ENCODE measurements at regions not wholly inside any gene's neighbourhood (a gene's known extent, or its start where the extent isn't known, plus 50 kb on each side); places are given as distances from the start of the nearest gene placed in this dataset.

DNA sequence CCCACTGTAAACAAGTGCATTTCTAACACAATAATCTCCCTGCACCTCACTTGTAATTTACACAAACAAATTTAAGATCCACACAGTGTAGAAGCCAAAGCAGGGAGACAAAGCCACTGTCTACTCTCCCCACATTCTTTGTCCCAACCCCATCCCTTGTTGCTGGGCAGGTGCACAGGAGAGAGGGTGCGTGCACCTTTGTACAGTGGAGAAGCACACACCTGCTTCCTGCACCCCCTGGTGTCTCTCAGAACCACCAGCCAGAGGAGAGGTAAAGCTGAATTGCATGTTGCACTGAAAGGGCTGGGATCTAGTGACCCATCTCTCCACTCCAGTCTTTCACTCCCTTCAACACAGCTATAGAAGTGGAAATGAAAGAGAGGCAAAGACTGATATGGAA is 51.4 kb upstream of the IFNG-AS1 start:
- TF ChIP-seq SALL2 (tag by site-specific recombination; IDR thresholded peaks at IDR 0.05; ENCODE audit: borderline replicate concordance) (no peak), MZF1 (tag by site-specific recombination; IDR thresholded peaks at IDR 0.05; ENCODE audit: borderline replicate concordance) (no peak), SCRT2 (tag by site-specific recombination; IDR thresholded peaks at IDR 0.05) (no peak), EGR2 (tag by site-specific recombination; IDR thresholded peaks at IDR 0.05; ENCODE audit: low read depth) (no peak), ZNF585B (tag by site-specific recombination; IDR thresholded peaks at IDR 0.05) (no peak), OSR2 (tag by site-specific recombination; IDR thresholded peaks at IDR 0.05) (no peak), ZNF24 (tag by site-specific recombination; IDR thresholded peaks at IDR 0.05) (no peak), KLF8 (tag by site-specific recombination; IDR thresholded peaks at IDR 0.05) (no peak)
- Histone ChIP-seq H3K4me1 (ENCODE audit: control insufficient read depth, insufficient read depth, low read length) (no peaks in the 10 kb centered on the region), H3K36me3 (ENCODE audit: control insufficient read depth in 2 of 2, insufficient read depth in 1 of 2, low read length in 2 of 2) (no peaks in the 10 kb centered on the region), H3K27ac (ENCODE audit: extremely low read depth, low read depth, low read length) (no peak overlapping the region), H3K4me3 (ENCODE audit: low read depth, low read length) (no peak overlapping the region), H3K9me3 (ENCODE audit: control insufficient read depth, insufficient read depth, low read depth, low read length) (no peaks in the 10 kb centered on the region)
- ChIA-PET POLR2A (no interaction called here), CTCF (interaction anchor here (0.7 to 1.2 kb wide), 3 partner anchors 8 to 78 kb away, joined by 3 to 8 read pairs (median 4); no protein-coding TSS in a partner anchor)

All from HEK293 (cell line).